GM19463 (cell line): ENCODE measurements at regions not wholly inside any gene's neighbourhood (a gene's known extent, or its start where the extent isn't known, plus 50 kb on each side); places are given as distances from the start of the nearest gene placed in this dataset.

Experiments used
- ATAC-seq: cut with Tn5 transposase; IDR thresholded peaks from one replicate; pipeline ENCODE4 v1.9.1; 2021; ENCODE audit warnings: mild to moderate bottlenecking, moderate library complexity; ENCODE audit not compliant: unreplicated experiment

- ATAC-seq: no peak
Observed at GRCh38 chr3:184632551-184633236, 71.1 kb downstream of the EPHB3 start.
